Thyroid gland (tissue), 4 donors: ENCODE measurements at regions not wholly inside any gene's neighbourhood (a gene's known extent, or its start where the extent isn't known, plus 50 kb on each side); places are given as distances from the start of the nearest gene placed in this dataset.
A peak's percentile ranks its signal among the peaks of the same experiment; 100 is the strongest.

Experiments
- DNase-seq, 2 donors: peaks; one replicate each; pipeline ENCODE4 v3.0.0-alpha.2; 2019
- H3K27ac ChIP-seq, 3 donors: fragments of 200-600 bp; sonication (generic); 1 replicate in 2 of 3; 2 replicates in 1 of 3; pipeline ENCODE4 v1.5.1; 2016 to 2019; ENCODE audit warnings: mild to moderate bottlenecking in 1 of 3, moderate library complexity in 1 of 3
- H3K27me3 ChIP-seq: fragments of 200-600 bp; sonication (generic); one replicate; pipeline ENCODE4 v1.5.1; 2019
- H3K36me3 ChIP-seq, 2 donors: fragments of 200-600 bp; sonication (generic); one replicate each; pipeline ENCODE4 v1.5.1; 2016 to 2019
- H3K4me1 ChIP-seq, 2 donors: fragments of 200-600 bp; sonication (generic); one replicate each; pipeline ENCODE4 v1.5.1; 2017 to 2019
- H3K4me3 ChIP-seq, 3 donors: fragments of 200-600 bp; sonication (generic); replicated peaks in 1 of 3; 1 replicate in 2 of 3; 2 replicates in 1 of 3; pipeline ENCODE4 v1.5.1; 2016; ENCODE audit warnings: mild to moderate bottlenecking in 1 of 3
- H3K9me3 ChIP-seq: fragments of 200-600 bp; sonication (generic); one replicate; pipeline ENCODE4 v1.5.1; 2017
- CTCF ChIP-seq, 6 experiments: fragments of 200-600 bp in 3 of 6; fragments of 450-650 bp in 3 of 6; sonication (generic) in 3 of 6; IDR thresholded peaks; one replicate each; pipeline ENCODE4 v1.5.1; 2016 to 2019; ENCODE audit warnings: antibody characterized with exemption in 6 of 6, mild to moderate bottlenecking in 2 of 6, inconsistent platforms in 1 of 6, moderate library complexity in 1 of 6
- POLR2A ChIP-seq, 2 donors: fragments of 450-650 bp; IDR thresholded peaks; one replicate each; pipeline ENCODE4 v1.6.1; 2017; ENCODE audit warnings: antibody characterized with exemption in 2 of 2, mild to moderate bottlenecking in 2 of 2, moderate library complexity in 1 of 2
- WGBS, 2 donors: methylation state at CpG; one replicate each; pipeline ENCODE4 v1.1.5; 2017; 5-methylcytosine and 5-hydroxymethylcytosine counted together
- intact Hi-C: fragments of 100-400 bp; cut with DNase I; formaldehyde crosslinking; loops from one replicate; pipeline ENCODE4 v1.15.1; 2023

- no peak for DNase-seq
- H3K9me3 ChIP-seq, result no peaks in the 10 kb centered on the region
- H3K27me3 ChIP-seq, result no peaks in the 10 kb centered on the region
- H3K36me3 ChIP-seq, result no peaks in the 10 kb centered on the region
- H3K4me1 ChIP-seq, result no peaks in the 10 kb centered on the region
- no peak overlapping the region for H3K27ac ChIP-seq
- intact Hi-C loops, result no loop called here
- H3K4me3 ChIP-seq, result no peak overlapping the region
- TF ChIP-seq CTCF (IDR thresholded peaks at IDR 0.05) (no peak), POLR2A (IDR thresholded peaks at IDR 0.05) (no peak)
- WGBS, 2 donors, result 95 to 97% methylated on average over 9 of the region's 9 CpGs
These were observed 440.4 kb downstream of the COG6 start for GRCh38 chr13:40095695-40096356.

- Histone ChIP-seq H3K27ac (no peak overlapping the region), H3K4me3 (no peak overlapping the region), H3K27me3 (no peaks in the 10 kb centered on the region), H3K9me3 (no peaks in the 10 kb centered on the region), H3K4me1 (no peaks in the 10 kb centered on the region), H3K36me3 (no peaks in the 10 kb centered on the region)
- 73 to 75% methylated on average over 4 of the region's 4 CpGs for WGBS, 2 donors
- intact Hi-C loops, result no loop called here
- TF ChIP-seq CTCF (IDR thresholded peaks at IDR 0.05) (no peak), POLR2A (IDR thresholded peaks at IDR 0.05) (no peak)
- no peak for DNase-seq
These were observed 441.0 kb downstream of the COG6 start for GRCh38 chr13:40096357-40096901.

- Histone ChIP-seq H3K4me3 (no peak overlapping the region), H3K36me3 (no peaks in the 10 kb centered on the region), H3K4me1 (no peaks in the 10 kb centered on the region), H3K27me3 (no peaks in the 10 kb centered on the region), H3K9me3 (no peaks in the 10 kb centered on the region), H3K27ac (no peak overlapping the region)
- WGBS, 2 donors, result 87 to 92% methylated on average over 7 of the region's 7 CpGs
- DNase-seq, result peak in 1 of 2 donors; percentile 4
- TF ChIP-seq CTCF (IDR thresholded peaks at IDR 0.05), result no peak
- no peak for TF ChIP-seq POLR2A (IDR thresholded peaks at IDR 0.05)
- intact Hi-C loops, result no loop called here
These were observed 442.8 kb downstream of the COG6 start for GRCh38 chr13:40098246-40098645.

- WGBS, 2 donors, result 85 to 95% methylated on average over 3 of the region's 3 CpGs
- H3K27ac ChIP-seq, result no peak overlapping the region
These were observed 446.4 kb downstream of the COG6 start for GRCh38 chr13:40101708-40102359.

GRCh38 chr13:40102360-40102727, 446.9 kb downstream of the COG6 start:
- 96 to 97% methylated on average over 3 of the region's 3 CpGs for WGBS, 2 donors
- no peak overlapping the region for H3K27ac ChIP-seq
- no peaks in the 10 kb centered on the region for H3K27me3 ChIP-seq
- H3K9me3 ChIP-seq, result no peaks in the 10 kb centered on the region
- no peaks in the 10 kb centered on the region for H3K36me3 ChIP-seq
- intact Hi-C loops, result no loop called here
- no peak for TF ChIP-seq POLR2A (IDR thresholded peaks at IDR 0.05)
- TF ChIP-seq CTCF (IDR thresholded peaks at IDR 0.05), result no peak
- no peak overlapping the region for H3K4me3 ChIP-seq
- DNase-seq, result no peak
- no peaks in the 10 kb centered on the region for H3K4me1 ChIP-seq

More at GRCh38 chr13:40101708-40102359, 446.4 kb downstream of the COG6 start:
- no peak overlapping the region for H3K4me3 ChIP-seq
- no peaks in the 10 kb centered on the region for H3K4me1 ChIP-seq
- no peaks in the 10 kb centered on the region for H3K36me3 ChIP-seq
- no peak for TF ChIP-seq POLR2A (IDR thresholded peaks at IDR 0.05)
- DNase-seq, result no peak
- no peaks in the 10 kb centered on the region for H3K27me3 ChIP-seq
- H3K9me3 ChIP-seq, result no peaks in the 10 kb centered on the region
- intact Hi-C loops, result no loop called here
